GM19395 (cell line): ENCODE measurements at regions not wholly inside any gene's neighbourhood (a gene's known extent, or its start where the extent isn't known, plus 50 kb on each side); places are given as distances from the start of the nearest gene placed in this dataset.

Experiments used
- ATAC-seq: cut with Tn5 transposase; IDR thresholded peaks from one replicate; pipeline ENCODE4 v1.9.1; 2021; ENCODE audit warnings: mild to moderate bottlenecking, moderate library complexity; ENCODE audit not compliant: unreplicated experiment

GRCh38 chr11:127130321-127130720 lies 129.8 kb upstream of the KIRREL3 start:
- ATAC-seq = no peak

- ATAC-seq = no peak
Observed at GRCh38 chr11:127126986-127127385, 126.4 kb upstream of the KIRREL3 start.

DNA sequence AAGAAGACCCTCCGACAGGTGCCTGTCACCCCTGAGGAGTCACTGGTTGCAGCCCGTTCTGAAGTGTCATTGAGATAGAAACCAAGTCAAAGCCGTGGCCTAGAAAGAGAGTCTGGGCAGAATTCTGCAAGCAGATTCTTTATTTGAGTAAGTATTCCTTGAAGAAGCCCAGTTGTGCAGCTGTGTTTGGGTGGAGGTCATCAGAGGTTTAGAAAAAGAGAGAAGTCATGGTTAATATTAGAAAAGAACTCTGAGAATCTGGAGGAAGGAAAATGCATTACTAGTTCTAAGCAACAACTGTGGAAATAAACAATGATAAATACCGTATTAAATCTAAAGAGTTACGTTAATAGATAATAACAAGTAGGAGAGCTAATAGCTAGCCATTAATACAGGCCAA lies 118.8 kb upstream of the KIRREL3 start:
- ATAC-seq = no peak

- ATAC-seq = no peak
Observed at GRCh38 chr11:127118811-127119210, 118.2 kb upstream of the KIRREL3 start.

GRCh38 chr11:127117231-127117739 lies 116.7 kb upstream of the KIRREL3 start:
- no peak for ATAC-seq

- ATAC-seq = no peak
Observed at GRCh38 chr11:127115844-127116243, 115.3 kb upstream of the KIRREL3 start.

DNA sequence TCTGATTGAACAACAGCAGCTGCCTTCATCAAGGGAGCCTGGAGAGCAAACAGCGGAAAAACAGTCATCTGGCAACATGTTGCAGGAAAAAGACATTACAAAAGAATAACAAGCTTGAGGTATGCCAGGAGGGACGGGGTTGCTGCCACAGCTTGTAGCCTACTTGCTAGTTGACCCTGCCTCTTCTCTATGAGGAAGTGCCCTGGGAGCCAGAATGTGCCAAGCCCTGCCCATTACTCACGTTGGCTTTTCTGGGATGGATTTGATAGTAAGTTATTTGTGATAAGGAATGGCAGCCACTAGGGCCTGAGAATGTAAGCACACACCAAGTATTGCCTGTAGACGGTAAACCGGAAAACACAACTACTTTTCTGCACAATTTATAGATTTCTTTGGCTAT lies 113.5 kb upstream of the KIRREL3 start:
- no peak for ATAC-seq

DNA sequence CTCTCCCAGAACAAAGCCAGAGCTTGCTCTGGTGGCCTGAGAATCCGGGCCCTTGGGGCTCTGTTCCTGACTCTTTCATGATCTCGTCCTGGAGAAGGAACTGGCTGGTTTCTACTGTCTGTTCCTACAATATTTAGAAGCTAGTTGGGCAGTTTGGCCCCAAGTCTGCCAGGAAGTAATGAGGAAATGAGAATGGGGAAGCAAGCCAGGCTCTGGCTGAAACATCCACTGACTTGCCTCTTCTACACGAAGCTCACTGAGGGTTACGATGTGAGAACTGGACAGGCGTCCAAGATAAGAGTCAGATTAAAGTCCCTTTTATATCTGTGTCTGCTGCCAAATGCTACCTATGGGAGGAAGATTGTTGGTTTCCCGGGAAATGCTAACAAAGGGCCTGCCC lies 110.0 kb upstream of the KIRREL3 start:
- ATAC-seq = no peak

DNA sequence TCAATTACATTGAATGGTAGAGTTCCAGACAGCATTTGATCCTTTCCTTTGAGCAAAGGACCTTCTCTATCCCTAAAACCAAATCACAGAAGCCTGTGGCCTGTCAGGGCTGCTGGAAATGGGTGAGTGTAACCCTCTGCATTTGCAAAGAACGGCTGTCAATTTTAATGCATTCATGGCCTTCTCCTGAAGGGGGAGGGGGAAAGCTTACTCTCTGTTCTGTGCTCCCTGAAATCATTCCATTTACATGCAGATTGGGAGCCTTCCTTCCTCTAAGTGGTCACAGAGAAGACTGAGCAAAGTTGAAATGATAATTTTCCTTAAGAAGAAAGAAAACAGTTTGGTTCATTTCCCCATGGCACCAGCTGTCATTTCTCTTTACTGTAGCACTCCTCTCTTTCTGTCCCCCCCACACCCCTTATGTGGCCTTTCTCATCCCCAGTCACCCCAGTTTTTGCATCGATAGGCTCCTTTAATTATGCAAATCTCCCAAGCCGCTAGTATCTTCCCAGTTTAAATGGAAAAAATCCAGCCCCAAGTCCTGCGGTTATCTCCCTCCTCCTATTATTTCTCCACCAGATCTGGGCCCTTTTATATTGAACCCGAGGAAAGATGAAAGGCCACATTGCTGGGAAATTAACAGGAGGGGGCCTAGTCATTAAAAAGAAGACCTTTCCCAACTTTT lies 109.4 kb upstream of the KIRREL3 start:
- ATAC-seq = no peak

DNA sequence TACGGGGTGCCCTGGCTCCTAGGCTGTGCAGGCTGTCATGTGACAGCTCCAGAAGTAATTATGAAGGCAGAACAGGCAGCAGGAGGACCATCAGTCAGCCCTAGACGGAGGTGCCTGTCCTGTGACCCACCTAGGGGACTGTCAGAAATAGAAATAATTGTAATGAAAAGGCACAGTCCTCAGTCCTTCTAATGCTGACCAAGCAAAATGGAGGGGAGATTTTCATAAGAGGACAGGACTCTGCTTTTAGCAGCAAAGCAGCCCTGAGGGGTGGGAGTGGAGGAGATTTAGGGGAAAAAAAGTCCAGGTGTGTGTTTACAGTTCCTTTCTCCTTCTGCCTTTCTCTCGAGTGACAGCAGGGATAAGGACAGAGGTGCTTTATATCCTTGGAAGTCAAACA lies 108.3 kb upstream of the KIRREL3 start:
- ATAC-seq = no peak

DNA sequence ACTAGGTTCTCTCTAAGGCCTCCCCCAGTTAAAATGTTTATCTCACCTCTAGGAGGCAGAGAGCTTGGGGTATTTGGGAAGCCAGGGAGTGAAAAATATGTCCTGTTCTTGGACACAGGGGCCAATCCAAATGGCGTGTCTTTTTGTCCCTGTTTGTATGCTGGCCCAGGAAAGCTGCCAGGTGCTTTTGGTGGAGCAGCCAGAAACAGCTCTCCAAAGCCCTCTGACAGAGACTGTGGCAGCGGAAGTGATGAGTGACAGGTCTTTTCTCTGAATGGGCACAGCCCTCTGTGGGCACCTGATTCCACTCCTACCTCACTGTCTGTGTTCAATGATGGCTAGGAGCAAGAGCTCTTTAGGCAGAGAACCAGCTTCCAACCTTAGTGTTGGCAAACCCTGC lies 106.4 kb upstream of the KIRREL3 start:
- no peak for ATAC-seq

DNA sequence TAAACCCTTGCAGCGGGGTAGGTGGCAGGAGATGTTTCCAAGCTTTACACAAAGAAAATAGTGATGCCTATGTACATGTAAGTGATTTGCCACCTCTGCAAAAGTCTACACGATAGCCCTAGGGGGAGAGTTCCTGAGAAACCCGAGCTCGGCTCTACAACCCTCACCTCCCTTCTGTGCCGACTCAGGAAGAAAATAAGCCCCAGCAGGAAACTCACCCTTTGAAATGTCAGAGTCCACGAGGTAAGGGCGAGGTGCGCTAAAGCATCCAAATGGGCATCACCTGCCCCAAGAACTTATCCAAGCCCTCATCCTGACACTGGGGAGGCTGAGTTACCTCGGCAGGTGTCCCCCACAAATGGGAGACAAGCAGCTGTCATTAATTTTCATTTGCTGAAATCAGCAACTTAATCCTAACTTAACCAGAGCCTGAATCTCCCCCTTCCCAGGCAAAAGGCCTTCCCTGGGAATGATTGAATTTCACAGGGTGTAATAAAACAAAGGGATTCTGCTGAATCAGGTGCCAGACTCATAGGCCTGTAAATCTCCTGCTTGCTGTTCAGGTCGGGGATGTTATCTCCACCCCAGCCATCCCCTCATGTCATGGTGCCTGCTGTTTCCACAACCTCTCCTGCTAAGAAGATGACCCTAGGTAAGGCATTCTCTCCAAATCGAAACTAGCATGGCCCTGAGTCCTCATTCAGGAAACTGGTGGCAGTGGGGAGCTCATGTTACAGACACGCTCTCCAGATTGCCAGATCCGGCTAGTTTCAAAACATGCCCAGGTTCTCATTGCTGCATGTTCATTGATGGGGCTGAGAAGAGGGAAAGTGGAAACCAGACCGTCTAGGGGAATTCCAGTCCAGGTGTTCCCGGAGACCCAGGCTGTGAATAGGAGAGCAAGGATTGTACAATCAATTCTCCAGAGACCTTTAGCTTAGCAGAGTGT lies 105.3 kb upstream of the KIRREL3 start:
- ATAC-seq = no peak

GRCh38 chr11:127103586-127104388 lies 103.2 kb upstream of the KIRREL3 start:
- ATAC-seq = no peak

GRCh38 chr11:127098684-127099083 lies 98.1 kb upstream of the KIRREL3 start:
- no peak for ATAC-seq

DNA sequence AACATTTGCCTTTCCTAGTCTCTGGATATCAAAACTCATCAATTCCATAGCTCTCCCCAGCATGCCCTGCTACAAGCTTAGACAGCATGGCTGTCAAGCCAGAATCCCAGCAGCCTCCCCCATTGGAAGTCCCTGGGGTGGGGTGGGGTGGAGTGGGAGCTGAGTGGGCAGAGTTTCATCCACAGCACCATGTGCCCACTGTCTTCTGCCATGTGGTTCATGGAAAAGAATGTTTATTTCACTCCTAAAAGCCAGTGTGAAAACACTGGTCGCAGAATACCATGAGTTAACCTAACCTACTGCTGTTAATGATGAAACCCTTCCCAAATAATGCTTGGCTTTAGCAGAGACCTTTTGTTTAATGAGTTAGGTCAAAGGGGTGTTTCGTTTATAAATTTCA lies 80.2 kb upstream of the KIRREL3 start:
- no peak for ATAC-seq

- ATAC-seq = no peak
Observed at GRCh38 chr11:127075758-127076157, 75.2 kb upstream of the KIRREL3 start.

DNA sequence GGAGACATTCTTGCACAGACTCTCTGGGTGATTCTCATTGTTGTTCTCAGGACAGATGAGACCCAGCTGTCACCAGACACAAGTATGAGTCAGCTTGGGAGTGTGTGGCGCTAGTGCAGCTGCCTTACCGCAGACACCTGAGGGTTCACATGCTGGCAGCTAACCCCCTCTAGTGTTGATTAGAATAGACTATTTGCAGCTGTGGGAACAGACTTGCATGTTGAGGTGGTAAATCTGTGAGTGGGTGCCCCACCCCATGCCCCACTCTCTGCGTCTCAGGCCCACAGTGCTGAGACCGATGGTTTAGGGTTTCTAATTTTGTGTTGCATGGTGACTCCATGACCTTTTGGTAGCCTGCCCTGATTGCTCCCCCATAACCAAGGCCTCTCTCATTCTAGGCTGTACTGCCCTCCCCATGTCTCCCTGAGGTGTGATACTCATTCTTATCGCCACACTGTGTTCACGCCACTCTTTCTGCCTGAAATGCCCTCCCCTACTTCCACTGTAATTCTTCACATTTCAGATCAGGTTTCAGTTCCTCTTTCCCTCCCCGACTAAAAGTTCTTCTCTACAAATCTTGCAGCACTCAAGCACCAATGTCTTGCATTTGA lies 73.7 kb upstream of the KIRREL3 start:
- ATAC-seq = peak; percentile 94

GRCh38 chr11:127073621-127074020 lies 73.1 kb upstream of the KIRREL3 start:
- no peak for ATAC-seq

- ATAC-seq = no peak
Observed at GRCh38 chr11:127071606-127072005, 71.0 kb upstream of the KIRREL3 start.

DNA sequence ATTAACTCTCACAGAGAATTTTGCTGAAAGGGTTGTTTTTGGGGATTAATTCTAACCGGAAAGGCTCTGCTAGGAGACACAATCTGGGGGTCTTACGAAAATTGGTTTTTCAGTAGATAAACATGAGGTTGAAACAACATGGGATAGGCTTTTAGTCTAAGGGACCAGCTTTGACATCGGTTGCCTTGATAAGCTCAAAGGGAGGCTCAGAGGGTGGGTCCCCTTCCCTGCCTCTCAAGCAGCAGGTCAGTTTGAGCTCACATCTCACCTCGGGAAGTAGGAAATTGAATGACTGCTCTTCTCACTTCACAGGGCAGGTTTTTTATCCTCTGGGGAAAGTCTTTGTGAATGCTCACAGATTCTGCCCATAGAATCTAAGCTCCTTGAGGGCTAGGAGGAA lies 70.2 kb upstream of the KIRREL3 start:
- ATAC-seq = no peak
